ENCODE measurements at regions not wholly inside any gene's neighbourhood (a gene's known extent, or its start where the extent isn't known, plus 50 kb on each side); places are given as distances from the start of the nearest gene placed in this dataset.

DNA sequence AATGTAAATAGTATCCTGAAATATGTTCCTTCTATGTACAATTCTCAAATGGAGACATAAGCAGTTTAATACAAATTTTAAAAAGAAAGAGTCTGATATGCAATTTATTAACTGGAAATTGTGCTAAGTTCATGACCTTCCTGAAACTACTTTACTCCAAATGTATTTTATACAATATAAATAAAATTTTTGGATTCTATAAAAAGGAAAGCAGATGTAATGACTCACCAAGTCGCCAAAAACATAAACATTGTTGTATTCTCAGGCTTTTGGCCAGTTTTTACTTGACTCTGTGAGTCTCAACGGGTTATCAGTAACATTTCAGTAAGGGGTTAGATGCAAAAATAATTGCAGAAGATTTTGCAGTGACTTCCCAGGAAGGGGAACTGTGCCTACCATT is 948.2 kb downstream of the EPHA3 start:
- DNase-seq (ENCODE audit: low spot score) = no peak
- Mint-ChIP-seq H3K27me3 (ENCODE audit: low read depth) (no peaks in the 10 kb centered on the region), H3K36me3 (no peaks in the 10 kb centered on the region), H3K4me1 (peaks cover 12% of the 10 kb centered on the region), H3K27ac (no peak overlapping the region), H3K4me3 (no peak overlapping the region), H3K9me3 (peaks cover 1% of the 10 kb centered on the region; the same call in 1 of the 2 replicates)
- ATAC-seq = no peak
- CTCF ChIA-PET = no interaction called here
- TF ChIP-seq FOXP1 (CRISPR knock-in tag; IDR thresholded peaks at IDR 0.05; ENCODE audit: borderline replicate concordance) = no peak
- no peak for TF ChIP-seq RELA (CRISPR knock-in tag; IDR thresholded peaks at IDR 0.05; ENCODE audit: borderline replicate concordance)
- no peak for TF ChIP-seq ATF1 (CRISPR knock-in tag; IDR thresholded peaks at IDR 0.05)
- TF ChIP-seq, protein P1, sequence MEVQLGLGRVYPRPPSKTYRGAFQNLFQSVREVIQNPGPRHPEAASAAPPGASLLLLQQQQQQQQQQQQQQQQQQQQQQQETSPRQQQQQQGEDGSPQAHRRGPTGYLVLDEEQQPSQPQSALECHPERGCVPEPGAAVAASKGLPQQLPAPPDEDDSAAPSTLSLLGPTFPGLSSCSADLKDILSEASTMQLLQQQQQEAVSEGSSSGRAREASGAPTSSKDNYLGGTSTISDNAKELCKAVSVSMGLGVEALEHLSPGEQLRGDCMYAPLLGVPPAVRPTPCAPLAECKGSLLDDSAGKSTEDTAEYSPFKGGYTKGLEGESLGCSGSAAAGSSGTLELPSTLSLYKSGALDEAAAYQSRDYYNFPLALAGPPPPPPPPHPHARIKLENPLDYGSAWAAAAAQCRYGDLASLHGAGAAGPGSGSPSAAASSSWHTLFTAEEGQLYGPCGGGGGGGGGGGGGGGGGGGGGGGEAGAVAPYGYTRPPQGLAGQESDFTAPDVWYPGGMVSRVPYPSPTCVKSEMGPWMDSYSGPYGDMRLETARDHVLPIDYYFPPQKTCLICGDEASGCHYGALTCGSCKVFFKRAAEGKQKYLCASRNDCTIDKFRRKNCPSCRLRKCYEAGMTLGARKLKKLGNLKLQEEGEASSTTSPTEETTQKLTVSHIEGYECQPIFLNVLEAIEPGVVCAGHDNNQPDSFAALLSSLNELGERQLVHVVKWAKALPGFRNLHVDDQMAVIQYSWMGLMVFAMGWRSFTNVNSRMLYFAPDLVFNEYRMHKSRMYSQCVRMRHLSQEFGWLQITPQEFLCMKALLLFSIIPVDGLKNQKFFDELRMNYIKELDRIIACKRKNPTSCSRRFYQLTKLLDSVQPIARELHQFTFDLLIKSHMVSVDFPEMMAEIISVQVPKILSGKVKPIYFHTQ (CRISPR knock-in tag; IDR thresholded peaks at IDR 0.05) = no peak
- TF ChIP-seq, protein P2, sequence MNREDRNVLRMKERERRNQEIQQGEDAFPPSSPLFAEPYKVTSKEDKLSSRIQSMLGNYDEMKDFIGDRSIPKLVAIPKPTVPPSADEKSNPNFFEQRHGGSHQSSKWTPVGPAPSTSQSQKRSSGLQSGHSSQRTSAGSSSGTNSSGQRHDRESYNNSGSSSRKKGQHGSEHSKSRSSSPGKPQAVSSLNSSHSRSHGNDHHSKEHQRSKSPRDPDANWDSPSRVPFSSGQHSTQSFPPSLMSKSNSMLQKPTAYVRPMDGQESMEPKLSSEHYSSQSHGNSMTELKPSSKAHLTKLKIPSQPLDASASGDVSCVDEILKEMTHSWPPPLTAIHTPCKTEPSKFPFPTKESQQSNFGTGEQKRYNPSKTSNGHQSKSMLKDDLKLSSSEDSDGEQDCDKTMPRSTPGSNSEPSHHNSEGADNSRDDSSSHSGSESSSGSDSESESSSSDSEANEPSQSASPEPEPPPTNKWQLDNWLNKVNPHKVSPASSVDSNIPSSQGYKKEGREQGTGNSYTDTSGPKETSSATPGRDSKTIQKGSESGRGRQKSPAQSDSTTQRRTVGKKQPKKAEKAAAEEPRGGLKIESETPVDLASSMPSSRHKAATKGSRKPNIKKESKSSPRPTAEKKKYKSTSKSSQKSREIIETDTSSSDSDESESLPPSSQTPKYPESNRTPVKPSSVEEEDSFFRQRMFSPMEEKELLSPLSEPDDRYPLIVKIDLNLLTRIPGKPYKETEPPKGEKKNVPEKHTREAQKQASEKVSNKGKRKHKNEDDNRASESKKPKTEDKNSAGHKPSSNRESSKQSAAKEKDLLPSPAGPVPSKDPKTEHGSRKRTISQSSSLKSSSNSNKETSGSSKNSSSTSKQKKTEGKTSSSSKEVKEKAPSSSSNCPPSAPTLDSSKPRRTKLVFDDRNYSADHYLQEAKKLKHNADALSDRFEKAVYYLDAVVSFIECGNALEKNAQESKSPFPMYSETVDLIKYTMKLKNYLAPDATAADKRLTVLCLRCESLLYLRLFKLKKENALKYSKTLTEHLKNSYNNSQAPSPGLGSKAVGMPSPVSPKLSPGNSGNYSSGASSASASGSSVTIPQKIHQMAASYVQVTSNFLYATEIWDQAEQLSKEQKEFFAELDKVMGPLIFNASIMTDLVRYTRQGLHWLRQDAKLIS (CRISPR knock-in tag; IDR thresholded peaks at IDR 0.05; ENCODE audit: borderline replicate concordance) = no peak
- TF ChIP-seq, protein P3, sequence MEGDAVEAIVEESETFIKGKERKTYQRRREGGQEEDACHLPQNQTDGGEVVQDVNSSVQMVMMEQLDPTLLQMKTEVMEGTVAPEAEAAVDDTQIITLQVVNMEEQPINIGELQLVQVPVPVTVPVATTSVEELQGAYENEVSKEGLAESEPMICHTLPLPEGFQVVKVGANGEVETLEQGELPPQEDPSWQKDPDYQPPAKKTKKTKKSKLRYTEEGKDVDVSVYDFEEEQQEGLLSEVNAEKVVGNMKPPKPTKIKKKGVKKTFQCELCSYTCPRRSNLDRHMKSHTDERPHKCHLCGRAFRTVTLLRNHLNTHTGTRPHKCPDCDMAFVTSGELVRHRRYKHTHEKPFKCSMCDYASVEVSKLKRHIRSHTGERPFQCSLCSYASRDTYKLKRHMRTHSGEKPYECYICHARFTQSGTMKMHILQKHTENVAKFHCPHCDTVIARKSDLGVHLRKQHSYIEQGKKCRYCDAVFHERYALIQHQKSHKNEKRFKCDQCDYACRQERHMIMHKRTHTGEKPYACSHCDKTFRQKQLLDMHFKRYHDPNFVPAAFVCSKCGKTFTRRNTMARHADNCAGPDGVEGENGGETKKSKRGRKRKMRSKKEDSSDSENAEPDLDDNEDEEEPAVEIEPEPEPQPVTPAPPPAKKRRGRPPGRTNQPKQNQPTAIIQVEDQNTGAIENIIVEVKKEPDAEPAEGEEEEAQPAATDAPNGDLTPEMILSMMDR (IDR thresholded peaks at IDR 0.05) = no peak
- no peak for TF ChIP-seq ZNF396 (CRISPR knock-in tag; IDR thresholded peaks at IDR 0.05; ENCODE audit: borderline replicate concordance)
- no peak for TF ChIP-seq JAZF1 (CRISPR knock-in tag; IDR thresholded peaks at IDR 0.05)
- TF ChIP-seq, protein P4, sequence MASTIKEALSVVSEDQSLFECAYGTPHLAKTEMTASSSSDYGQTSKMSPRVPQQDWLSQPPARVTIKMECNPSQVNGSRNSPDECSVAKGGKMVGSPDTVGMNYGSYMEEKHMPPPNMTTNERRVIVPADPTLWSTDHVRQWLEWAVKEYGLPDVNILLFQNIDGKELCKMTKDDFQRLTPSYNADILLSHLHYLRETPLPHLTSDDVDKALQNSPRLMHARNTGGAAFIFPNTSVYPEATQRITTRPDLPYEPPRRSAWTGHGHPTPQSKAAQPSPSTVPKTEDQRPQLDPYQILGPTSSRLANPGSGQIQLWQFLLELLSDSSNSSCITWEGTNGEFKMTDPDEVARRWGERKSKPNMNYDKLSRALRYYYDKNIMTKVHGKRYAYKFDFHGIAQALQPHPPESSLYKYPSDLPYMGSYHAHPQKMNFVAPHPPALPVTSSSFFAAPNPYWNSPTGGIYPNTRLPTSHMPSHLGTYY (CRISPR knock-in tag; IDR thresholded peaks at IDR 0.05) = no peak
- TF ChIP-seq, protein P5, sequence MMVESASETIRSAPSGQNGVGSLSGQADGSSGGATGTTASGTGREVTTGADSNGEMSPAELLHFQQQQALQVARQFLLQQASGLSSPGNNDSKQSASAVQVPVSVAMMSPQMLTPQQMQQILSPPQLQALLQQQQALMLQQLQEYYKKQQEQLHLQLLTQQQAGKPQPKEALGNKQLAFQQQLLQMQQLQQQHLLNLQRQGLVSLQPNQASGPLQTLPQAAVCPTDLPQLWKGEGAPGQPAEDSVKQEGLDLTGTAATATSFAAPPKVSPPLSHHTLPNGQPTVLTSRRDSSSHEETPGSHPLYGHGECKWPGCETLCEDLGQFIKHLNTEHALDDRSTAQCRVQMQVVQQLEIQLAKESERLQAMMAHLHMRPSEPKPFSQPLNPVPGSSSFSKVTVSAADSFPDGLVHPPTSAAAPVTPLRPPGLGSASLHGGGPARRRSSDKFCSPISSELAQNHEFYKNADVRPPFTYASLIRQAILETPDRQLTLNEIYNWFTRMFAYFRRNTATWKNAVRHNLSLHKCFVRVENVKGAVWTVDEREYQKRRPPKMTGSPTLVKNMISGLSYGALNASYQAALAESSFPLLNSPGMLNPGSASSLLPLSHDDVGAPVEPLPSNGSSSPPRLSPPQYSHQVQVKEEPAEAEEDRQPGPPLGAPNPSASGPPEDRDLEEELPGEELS (CRISPR knock-in tag; IDR thresholded peaks at IDR 0.05) = no peak
- TF ChIP-seq, protein P6, sequence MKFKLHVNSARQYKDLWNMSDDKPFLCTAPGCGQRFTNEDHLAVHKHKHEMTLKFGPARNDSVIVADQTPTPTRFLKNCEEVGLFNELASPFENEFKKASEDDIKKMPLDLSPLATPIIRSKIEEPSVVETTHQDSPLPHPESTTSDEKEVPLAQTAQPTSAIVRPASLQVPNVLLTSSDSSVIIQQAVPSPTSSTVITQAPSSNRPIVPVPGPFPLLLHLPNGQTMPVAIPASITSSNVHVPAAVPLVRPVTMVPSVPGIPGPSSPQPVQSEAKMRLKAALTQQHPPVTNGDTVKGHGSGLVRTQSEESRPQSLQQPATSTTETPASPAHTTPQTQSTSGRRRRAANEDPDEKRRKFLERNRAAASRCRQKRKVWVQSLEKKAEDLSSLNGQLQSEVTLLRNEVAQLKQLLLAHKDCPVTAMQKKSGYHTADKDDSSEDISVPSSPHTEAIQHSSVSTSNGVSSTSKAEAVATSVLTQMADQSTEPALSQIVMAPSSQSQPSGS (CRISPR knock-in tag; IDR thresholded peaks at IDR 0.05; ENCODE audit: borderline replicate concordance, low read depth) = no peak
- POLR2A ChIA-PET = no interaction called here

Data from WTC11 (cell line).